SK-N-MC (cell line): ENCODE measurements at regions not wholly inside any gene's neighbourhood (a gene's known extent, or its start where the extent isn't known, plus 50 kb on each side); places are given as distances from the start of the nearest gene placed in this dataset.

ENCODE experiments used
- EZH2 ChIP-seq: fragments of 200-600 bp; sonication (generic); IDR thresholded peaks from one replicate; pipeline ENCODE4 v1.6.1; 2017; ENCODE audit warnings: antibody characterized with exemption
- FOXP2 ChIP-seq: optimal IDR thresholded peaks from 2 replicates; pipeline ENCODE3; 2011; ENCODE audit warnings: mild to moderate bottlenecking, moderate library complexity; ENCODE audit not compliant: insufficient read depth; ENCODE audit errors: extremely low read length, control extremely low read depth
- POLR2AphosphoS5 ChIP-seq: IDR thresholded peaks from 2 replicates; pipeline ENCODE4 v1.6.1; 2012; ENCODE audit warnings: mild to moderate bottlenecking, low read depth, low read length, borderline replicate concordance

GRCh38 chrX:95332530-95332929 is 1352.1 kb upstream of the DIAPH2 start:
- TF ChIP-seq EZH2, result no peak
- no peak for TF ChIP-seq POLR2AphosphoS5
- TF ChIP-seq FOXP2, result no peak
